IMR-90 (cell line): ENCODE measurements at regions not wholly inside any gene's neighbourhood (a gene's known extent, or its start where the extent isn't known, plus 50 kb on each side); places are given as distances from the start of the nearest gene placed in this dataset.

Experiments used
- ATAC-seq: fragments of 200-7000 bp; cut with Tn5 transposase; 2 replicates; pipeline ENCODE4 v1.9.1; 2020; ENCODE audit warnings: low read depth, mild to moderate bottlenecking, moderate library complexity
- BruUV-seq: library from RNA; stranded (reverse); fragments of 400-500 nt; replicated peaks from 2 replicates; lab custom pipeline; 2021; lab: Mats Ljungman, UMichigan
- CTCF ChIA-PET: fragments of 300-600 bp; formaldehyde crosslinking; extraction: SDS; loops from one replicate; lab custom pipeline; 2021; ENCODE audit warnings: antibody characterized with exemption; lab: Yijun Ruan, JAX
- POLR2A ChIA-PET: fragments of 300-600 bp; sonication (Branson Sonifier 250); formaldehyde crosslinking; loops from one replicate; lab custom pipeline; 2022; ENCODE audit warnings: antibody characterized with exemption; ENCODE audit not compliant: unreplicated experiment; lab: Charles Lee
- DNase-seq: peaks from one replicate; pipeline ENCODE4 v3.0.0; 2013
- H2AFZ ChIP-seq: replicated peaks from 2 replicates; pipeline ENCODE3; 2013; ENCODE audit warnings: low read length, mild to moderate bottlenecking; ENCODE audit not compliant: poor library complexity
- H2AK5ac ChIP-seq: 2 replicates; pipeline ENCODE4 v1.6.1; 2013; ENCODE audit warnings: low read depth, low read length, inconsistent platforms
- H2AK9ac ChIP-seq: replicated peaks from 2 replicates; pipeline ENCODE3; 2013; ENCODE audit warnings: mild to moderate bottlenecking, low read depth, low read length, moderate library complexity; ENCODE audit not compliant: poor library complexity
- H2BK120ac ChIP-seq: 2 replicates; pipeline ENCODE4 v1.6.1; 2013; ENCODE audit warnings: low read depth, low read length, inconsistent platforms
- H2BK15ac ChIP-seq: 3 replicates; pipeline ENCODE4 v1.6.1; 2013; ENCODE audit warnings: low read depth, low read length, inconsistent platforms
- H2BK20ac ChIP-seq: 2 replicates; pipeline ENCODE4 v1.6.1; 2013; ENCODE audit warnings: low read depth, mild to moderate bottlenecking, inconsistent platforms, low read length, moderate library complexity
- H2BK5ac ChIP-seq: 2 replicates; pipeline ENCODE4 v1.6.1; 2013; ENCODE audit warnings: mild to moderate bottlenecking, low read depth, low read length, inconsistent platforms; ENCODE audit not compliant: poor library complexity, severe bottlenecking
- H3K14ac ChIP-seq: replicated peaks from 2 replicates; pipeline ENCODE4 v1.6.1; 2013; ENCODE audit warnings: low read depth, low read length, inconsistent platforms
- H3K18ac ChIP-seq: 2 replicates; pipeline ENCODE4 v1.6.1; 2013; ENCODE audit warnings: low read depth, low read length, control low read depth
- H3K23ac ChIP-seq: 2 replicates; pipeline ENCODE4 v1.6.1; 2013; ENCODE audit warnings: low read depth, low read length, inconsistent platforms
- H3K27ac ChIP-seq: 2 replicates; pipeline ENCODE4 v1.5.1; 2013; ENCODE audit warnings: mild to moderate bottlenecking, control low read depth, low read length; ENCODE audit not compliant: insufficient read depth
- H3K27me3 ChIP-seq: 2 replicates; pipeline ENCODE4 v1.6.1; 2013; ENCODE audit warnings: low read length; ENCODE audit not compliant: control insufficient read depth, insufficient read depth
- H3K36me3 ChIP-seq: 2 replicates; pipeline ENCODE4 v1.6.1; 2013; ENCODE audit warnings: low read length, mixed read lengths; ENCODE audit not compliant: control insufficient read depth, insufficient read depth
- H3K4ac ChIP-seq: 2 replicates; pipeline ENCODE4 v1.6.1; 2013; ENCODE audit warnings: low read depth, low read length, inconsistent platforms
- H3K4me1 ChIP-seq: 2 replicates; pipeline ENCODE4 v1.6.1; 2013; ENCODE audit warnings: low read length, mixed read lengths; ENCODE audit not compliant: control insufficient read depth, insufficient read depth
- H3K4me2 ChIP-seq: 2 replicates; pipeline ENCODE4 v1.6.1; 2013; ENCODE audit warnings: low read depth, mild to moderate bottlenecking, control low read depth, low read length, moderate library complexity
- H3K4me3 ChIP-seq: 2 replicates; pipeline ENCODE4 v1.5.1; 2013; ENCODE audit warnings: low read depth, mild to moderate bottlenecking, control low read depth, low read length, moderate library complexity; ENCODE audit not compliant: insufficient read depth
- H3K56ac ChIP-seq: 2 replicates; pipeline ENCODE4 v1.6.1; 2013; ENCODE audit warnings: low read length, inconsistent platforms; ENCODE audit not compliant: insufficient read depth; ENCODE audit errors: extremely low read depth
- H3K79me1 ChIP-seq, 2 experiments: 2 replicates each; pipeline ENCODE4 v1.6.1; 2013; ENCODE audit warnings: low read length in 2 of 2, inconsistent platforms in 1 of 2, low read depth in 1 of 2
- H3K9ac ChIP-seq: 2 replicates; pipeline ENCODE4 v1.6.1; 2013; ENCODE audit warnings: low read depth, low read length, control low read depth
- H3K9me1 ChIP-seq: 2 replicates; pipeline ENCODE4 v1.6.1; 2013; ENCODE audit warnings: low read length, inconsistent platforms; ENCODE audit not compliant: insufficient read depth
- H3K9me3 ChIP-seq: 2 replicates; pipeline ENCODE4 v1.6.1; 2013; ENCODE audit warnings: low read length; ENCODE audit not compliant: control insufficient read depth, insufficient read depth
- H4K20me1 ChIP-seq: 2 replicates; pipeline ENCODE4 v1.6.1; 2013; ENCODE audit warnings: low read length, inconsistent platforms; ENCODE audit not compliant: insufficient read depth
- H4K5ac ChIP-seq: 2 replicates; pipeline ENCODE4 v1.6.1; 2013; ENCODE audit warnings: mild to moderate bottlenecking, low read depth, low read length, control low read depth
- H4K8ac ChIP-seq, 2 experiments: 2 replicates each; pipeline ENCODE4 v1.6.1; 2013; ENCODE audit warnings: low read depth in 2 of 2, low read length in 2 of 2, control low read depth in 1 of 2, inconsistent platforms in 1 of 2
- H4K91ac ChIP-seq: 2 replicates; pipeline ENCODE4 v1.6.1; 2013; ENCODE audit warnings: low read depth, low read length, inconsistent platforms; ENCODE audit not compliant: insufficient read depth
- CHD1 ChIP-seq: IDR thresholded peaks from 2 replicates; pipeline ENCODE4 v1.6.1; 2012; ENCODE audit warnings: low read depth, low read length, improper control_type of control experiment
- FOS ChIP-seq: fragments of 150-350 bp; IDR thresholded peaks from 2 replicates; pipeline ENCODE4 v1.6.1; 2016; ENCODE audit warnings: low read depth, low read length
- MXI1 ChIP-seq: IDR thresholded peaks from 2 replicates; pipeline ENCODE4 v1.6.1; 2012; ENCODE audit warnings: low read depth, mild to moderate bottlenecking, low read length, moderate library complexity, borderline replicate concordance
- NFE2L2 ChIP-seq: fragments of 150-350 bp; IDR thresholded peaks from 2 replicates; pipeline ENCODE4 v1.6.1; 2016; ENCODE audit warnings: low read depth, mild to moderate bottlenecking, low read length
- POLR2A ChIP-seq: IDR thresholded peaks from 2 replicates; pipeline ENCODE4 v1.6.1; 2012; ENCODE audit warnings: mild to moderate bottlenecking, low read depth, low read length
- RAD21 ChIP-seq: IDR thresholded peaks from 2 replicates; pipeline ENCODE4 v1.6.1; 2012; ENCODE audit warnings: low read length, improper control_type of control experiment
- RCOR1 ChIP-seq: IDR thresholded peaks from 2 replicates; pipeline ENCODE4 v1.6.1; 2012; ENCODE audit warnings: mild to moderate bottlenecking, low read length, improper control_type of control experiment; ENCODE audit not compliant: insufficient replicate concordance
- RFX5 ChIP-seq: IDR thresholded peaks from 2 replicates; pipeline ENCODE4 v1.8.0; 2012; ENCODE audit warnings: low read depth, mild to moderate bottlenecking, low read length, moderate library complexity
- WGBS, 2 experiments: methylation state at CpG; one replicate each; pipeline versions ENCODE4 v1.1.5 to v1.1.7; 2013; ENCODE audit warnings: missing lambda C conversion rate in 2 of 2; ENCODE audit not compliant: insufficient read length in 1 of 2; ENCODE audit errors: extremely low coverage in 2 of 2; 5-methylcytosine and 5-hydroxymethylcytosine counted together
- dilution Hi-C: fragments of 300-500 bp; cut with HindIII; formaldehyde crosslinking; loops from one replicate; pipeline ENCODE4 v1.14.3; 2018; ENCODE audit warnings: low sequenced_read_pairs; ENCODE audit not compliant: unreplicated experiment
- in situ Hi-C: fragments of 300-500 bp; cut with MboI; formaldehyde crosslinking; loops from 3 replicates; pipeline ENCODE4 v1.14.3; 2019; ENCODE audit warnings: low sequenced_read_pairs, inconsistent platforms, mixed read lengths
- intact Hi-C: fragments of 100-400 bp; cut with micrococcal nuclease; formaldehyde crosslinking; loops from 2 replicates; pipeline ENCODE4 v1.10.0; 2022
- TF ChIP-seq, protein P1 (sequence below): conservative IDR thresholded peaks from 2 replicates; pipeline ENCODE4 v1.5.1; 2012; ENCODE audit warnings: mild to moderate bottlenecking, low read depth, low read length, improper control_type of control experiment

DNA sequence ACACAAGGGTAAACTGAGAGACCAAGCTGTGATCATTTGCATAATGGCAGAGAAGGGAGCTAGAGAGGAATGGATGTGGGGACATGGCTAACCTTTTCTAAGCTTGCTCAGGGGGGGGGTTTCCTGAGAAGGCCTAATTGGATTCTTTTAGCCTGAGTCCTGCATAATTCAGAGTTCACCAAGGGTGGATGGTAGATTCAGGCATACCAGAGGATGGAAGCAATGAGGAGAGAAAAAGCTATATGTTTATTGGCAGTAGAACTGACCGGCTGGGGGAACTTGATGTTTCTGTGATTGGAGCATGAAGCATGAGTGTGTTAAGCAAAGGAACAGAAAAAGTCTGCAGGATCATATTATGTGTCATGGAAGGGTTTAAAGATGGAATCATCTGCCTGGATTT, 65.9 kb upstream of the KLF12 start:
- Histone ChIP-seq H3K4me1 (peaks cover 11% of the 10 kb centered on the region), H3K27me3 (no peaks in the 10 kb centered on the region), H3K23ac (peak overlapping the region; percentile 31; the same call in 1 of the 2 replicates), H2BK20ac (peak overlapping the region; percentile 56), H2AFZ (peak overlapping the region; percentile 28), H3K9me1 (no peaks in the 10 kb centered on the region; the same call in 1 of the 2 replicates), H3K4me2 (no peak overlapping the region; the same call in 1 of the 2 replicates), H3K56ac (peak overlapping the region; percentile 50; the same call in 1 of the 2 replicates), H3K36me3 (no peaks in the 10 kb centered on the region), H2BK5ac (peak overlapping the region; percentile 87), H2AK5ac (peak overlapping the region; percentile 86; the same call in 1 of the 2 replicates), H3K14ac (peak overlapping the region; percentile 69), H3K9ac (no peak overlapping the region; the same call in 1 of the 2 replicates), H4K91ac (peak overlapping the region; percentile 79), H3K9me3 (no peaks in the 10 kb centered on the region), H4K8ac (peak overlapping the region; percentile 38 to 81; a peak in 3 of 4 replicates), H3K18ac (peak overlapping the region; percentile 93; the same call in 1 of the 2 replicates), H3K27ac (no peak overlapping the region), H3K79me1 (no peaks in the 10 kb centered on the region), H4K20me1 (no peaks in the 10 kb centered on the region), H4K5ac (no peak overlapping the region; the same call in 1 of the 2 replicates), H3K4me3 (no peak overlapping the region), H2AK9ac (no peak overlapping the region), H2BK120ac (peak overlapping the region; percentile 88), H3K4ac (peak overlapping the region; percentile 69; the same call in 1 of the 2 replicates), H2BK15ac (peak overlapping the region; percentile 55; the same call in 1 of the 3 replicates)
- WGBS, 2 experiments, result no CpG with 5 or more reads among the region's 1 CpG
- no peak for TF ChIP-seq RAD21
- no peak for TF ChIP-seq RFX5
- TF ChIP-seq POLR2A, result no peak
- TF ChIP-seq MXI1, result no peak
- TF ChIP-seq, protein P1, sequence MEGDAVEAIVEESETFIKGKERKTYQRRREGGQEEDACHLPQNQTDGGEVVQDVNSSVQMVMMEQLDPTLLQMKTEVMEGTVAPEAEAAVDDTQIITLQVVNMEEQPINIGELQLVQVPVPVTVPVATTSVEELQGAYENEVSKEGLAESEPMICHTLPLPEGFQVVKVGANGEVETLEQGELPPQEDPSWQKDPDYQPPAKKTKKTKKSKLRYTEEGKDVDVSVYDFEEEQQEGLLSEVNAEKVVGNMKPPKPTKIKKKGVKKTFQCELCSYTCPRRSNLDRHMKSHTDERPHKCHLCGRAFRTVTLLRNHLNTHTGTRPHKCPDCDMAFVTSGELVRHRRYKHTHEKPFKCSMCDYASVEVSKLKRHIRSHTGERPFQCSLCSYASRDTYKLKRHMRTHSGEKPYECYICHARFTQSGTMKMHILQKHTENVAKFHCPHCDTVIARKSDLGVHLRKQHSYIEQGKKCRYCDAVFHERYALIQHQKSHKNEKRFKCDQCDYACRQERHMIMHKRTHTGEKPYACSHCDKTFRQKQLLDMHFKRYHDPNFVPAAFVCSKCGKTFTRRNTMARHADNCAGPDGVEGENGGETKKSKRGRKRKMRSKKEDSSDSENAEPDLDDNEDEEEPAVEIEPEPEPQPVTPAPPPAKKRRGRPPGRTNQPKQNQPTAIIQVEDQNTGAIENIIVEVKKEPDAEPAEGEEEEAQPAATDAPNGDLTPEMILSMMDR, result no peak
- no peak for TF ChIP-seq FOS
- TF ChIP-seq RCOR1, result no peak
- TF ChIP-seq CHD1, result no peak
- no peak for TF ChIP-seq NFE2L2
- dilution Hi-C loops, result no loop called here
- DNase-seq, result peak; percentile 86
- POLR2A ChIA-PET, result no interaction called here
- intact Hi-C loops, result loop anchor here (5.0 to 10.0 kb wide), 3 partner anchors 53 to 1015 kb away; no protein-coding TSS in a partner anchor
- CTCF ChIA-PET, result interaction anchor here (0.6 kb wide), 1 partner anchor 16 kb away, joined by 3 read pairs; no protein-coding TSS in a partner anchor
- ATAC-seq, result peak; percentile 79
- BruUV-seq, result no TSS peak
- in situ Hi-C loops, result no loop called here
